ENCODE measurements at regions not wholly inside any gene's neighbourhood (a gene's known extent, or its start where the extent isn't known, plus 50 kb on each side); places are given as distances from the start of the nearest gene placed in this dataset.

DNA sequence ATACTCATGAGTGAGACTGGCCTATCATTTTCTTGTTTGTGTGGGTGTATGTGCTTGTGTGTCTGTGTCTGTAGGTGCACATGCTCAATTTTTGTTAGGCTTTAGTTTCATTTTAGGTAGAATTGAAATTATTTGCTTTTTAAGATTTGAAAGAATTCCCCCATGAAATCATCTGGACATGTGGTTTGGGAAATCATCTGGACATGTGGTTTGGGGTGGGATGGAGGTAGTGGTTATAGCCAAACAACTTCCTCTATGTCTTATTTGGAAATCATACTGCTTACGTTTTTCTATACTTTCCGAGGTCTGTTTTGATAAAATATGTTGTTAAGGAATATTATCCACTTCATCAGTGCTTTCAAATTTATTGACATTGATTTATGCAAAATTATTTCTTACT lies 485.4 kb upstream of the CLINT1 start:
- TF ChIP-seq CTCF (IDR thresholded peaks at IDR 0.05) = no peak
- no peak for TF ChIP-seq POLR2A (IDR thresholded peaks at IDR 0.05; ENCODE audit: low read depth)

Data from esophagus muscularis mucosa (tissue), 3 donors.